GM18867 (cell line): ENCODE measurements at regions not wholly inside any gene's neighbourhood (a gene's known extent, or its start where the extent isn't known, plus 50 kb on each side); places are given as distances from the start of the nearest gene placed in this dataset.
"Not testable (repeated sequence)": the region's sequence is repeated elsewhere in the genome, so short reads cannot be mapped to it uniquely, and the experiment has no call there.

Source experiments
- ATAC-seq: cut with Tn5 transposase; IDR thresholded peaks from one replicate; pipeline ENCODE4 v1.9.1; 2021; ENCODE audit warnings: mild to moderate bottlenecking, moderate library complexity; ENCODE audit not compliant: unreplicated experiment

- ATAC-seq: no peak
Observed at GRCh38 chr4:3865986-3866812, 100.0 kb downstream of the ADRA2C start.

GRCh38 chr4:3866813-3867129 is 100.6 kb downstream of the ADRA2C start:
- no peak for ATAC-seq

- ATAC-seq: no peak
Observed at GRCh38 chr4:3867403-3868100, 101.4 kb downstream of the ADRA2C start.

- ATAC-seq: no peak
Observed at GRCh38 chr4:3868211-3869173, 102.3 kb downstream of the ADRA2C start.

- no peak for ATAC-seq
Observed at GRCh38 chr4:3869174-3869572, 103.0 kb downstream of the ADRA2C start.

- no peak for ATAC-seq
Observed at GRCh38 chr4:3869661-3870566, 103.7 kb downstream of the ADRA2C start.

GRCh38 chr4:3870567-3870962 is 104.4 kb downstream of the ADRA2C start:
- no peak for ATAC-seq

GRCh38 chr4:3871181-3871852 is 105.1 kb downstream of the ADRA2C start:
- no peak for ATAC-seq

- ATAC-seq: no peak
Observed at GRCh38 chr4:3871881-3872833, 106.0 kb downstream of the ADRA2C start.

- ATAC-seq: no peak
Observed at GRCh38 chr4:3872834-3873313, 106.7 kb downstream of the ADRA2C start.

- no peak for ATAC-seq
Observed at GRCh38 chr4:3873408-3874027, 107.3 kb downstream of the ADRA2C start.

GRCh38 chr4:3874028-3874415 is 107.8 kb downstream of the ADRA2C start:
- no peak for ATAC-seq

GRCh38 chr4:3874525-3875110 is 108.4 kb downstream of the ADRA2C start:
- no peak for ATAC-seq

GRCh38 chr4:3875466-3875865 is 109.3 kb downstream of the ADRA2C start:
- no peak for ATAC-seq

GRCh38 chr4:3876057-3876845 is 110.1 kb downstream of the ADRA2C start:
- not testable (repeated sequence) for ATAC-seq

- ATAC-seq: no peak
Observed at GRCh38 chr4:3877236-3877635, 111.1 kb downstream of the ADRA2C start.

GRCh38 chr4:3877868-3878267 is 111.7 kb downstream of the ADRA2C start:
- no peak for ATAC-seq
